ENCODE measurements at regions not wholly inside any gene's neighbourhood (a gene's known extent, or its start where the extent isn't known, plus 50 kb on each side); places are given as distances from the start of the nearest gene placed in this dataset.

- ATAC-seq, result no peak
- POLR2A ChIA-PET, result no interaction called here
Observed at GRCh38 chr9:31639451-31639850, 745.0 kb upstream of the ACO1 start.

More at GRCh38 chr9:31639451-31639850, 745.0 kb upstream of the ACO1 start:
- Histone ChIP-seq H3K9me3 (ENCODE audit: low read length) (no peaks in the 10 kb centered on the region), H3K9ac (ENCODE audit: insufficient read depth, low read depth, low read length) (no peak overlapping the region), H3K27ac (ENCODE audit: extremely low read length, insufficient read depth, low read length) (no peak overlapping the region), H2AFZ (ENCODE audit: low read length) (no peak overlapping the region), H3K4me1 (ENCODE audit: insufficient read depth, low read length) (no peaks in the 10 kb centered on the region), H3K79me2 (ENCODE audit: insufficient read depth, low read length) (no peaks in the 10 kb centered on the region), H3K4me3 (replicated peaks in 1 of 3; ENCODE audit: insufficient read depth in 1 of 3, low read depth in 2 of 3, low read length in 3 of 3) (no peak overlapping the region), H3K27me3 (ENCODE audit: control insufficient read depth in 1 of 2, insufficient read depth in 2 of 2, low read length in 2 of 2) (no peaks in the 10 kb centered on the region), H3K36me3 (replicated peaks in 1 of 2; ENCODE audit: control insufficient read depth in 1 of 2, insufficient read depth in 2 of 2, low read length in 2 of 2) (no peaks in the 10 kb centered on the region), H4K20me1 (ENCODE audit: insufficient read depth, low read length) (no peaks in the 10 kb centered on the region), H3K4me2 (ENCODE audit: low read depth, low read length) (no peak overlapping the region)
- 5% methylated on average over 1 of the region's 1 CpG for WGBS (ENCODE audit: low lambda C conversion rate)
- intact Hi-C loops (cut with micrococcal nuclease; ENCODE audit: unreplicated experiment) (no loop called here), in situ Hi-C loops (cut with HindIII; ENCODE audit: extremely low pct_ligation_motif_present, low pct_unique_long_range_greater_than_20kb) (loop anchor here (10.0 kb wide), 1 partner anchor 45 kb away; no protein-coding TSS in a partner anchor)
- TF ChIP-seq MEIS2 (CRISPR knock-in tag; IDR thresholded peaks at IDR 0.05) (no peak), MYNN (CRISPR knock-in tag; IDR thresholded peaks at IDR 0.05; ENCODE audit: low read depth) (no peak), ZNF556 (CRISPR knock-in tag; IDR thresholded peaks at IDR 0.05; ENCODE audit: borderline replicate concordance) (no peak), NFE2 (CRISPR knock-in tag; IDR thresholded peaks at IDR 0.05) (no peak), ZNF784 (CRISPR knock-in tag; IDR thresholded peaks at IDR 0.05; ENCODE audit: borderline replicate concordance) (no peak), NFYB (CRISPR knock-in tag; IDR thresholded peaks at IDR 0.05) (no peak), ZNF549 (CRISPR knock-in tag; IDR thresholded peaks at IDR 0.05) (no peak), ZNF615 (CRISPR knock-in tag; IDR thresholded peaks at IDR 0.05; ENCODE audit: borderline replicate concordance) (no peak), ZNF367 (CRISPR knock-in tag; IDR thresholded peaks at IDR 0.05; ENCODE audit: borderline replicate concordance) (no peak)
- TF ChIP-seq, protein P1, sequence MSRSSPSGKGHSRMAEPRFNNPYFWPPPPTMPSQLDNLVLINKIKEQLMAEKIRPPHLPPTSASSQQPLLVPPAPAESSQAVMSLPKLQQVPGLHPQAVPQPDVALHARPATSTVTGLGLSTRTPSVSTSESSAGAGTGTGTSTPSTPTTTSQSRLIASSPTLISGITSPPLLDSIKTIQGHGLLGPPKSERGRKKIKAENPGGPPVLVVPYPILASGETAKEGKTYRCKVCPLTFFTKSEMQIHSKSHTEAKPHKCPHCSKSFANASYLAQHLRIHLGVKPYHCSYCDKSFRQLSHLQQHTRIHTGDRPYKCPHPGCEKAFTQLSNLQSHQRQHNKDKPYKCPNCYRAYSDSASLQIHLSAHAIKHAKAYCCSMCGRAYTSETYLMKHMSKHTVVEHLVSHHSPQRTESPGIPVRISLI (CRISPR knock-in tag; IDR thresholded peaks at IDR 0.05; ENCODE audit: borderline replicate concordance), result no peak
- TF ChIP-seq, protein P2, sequence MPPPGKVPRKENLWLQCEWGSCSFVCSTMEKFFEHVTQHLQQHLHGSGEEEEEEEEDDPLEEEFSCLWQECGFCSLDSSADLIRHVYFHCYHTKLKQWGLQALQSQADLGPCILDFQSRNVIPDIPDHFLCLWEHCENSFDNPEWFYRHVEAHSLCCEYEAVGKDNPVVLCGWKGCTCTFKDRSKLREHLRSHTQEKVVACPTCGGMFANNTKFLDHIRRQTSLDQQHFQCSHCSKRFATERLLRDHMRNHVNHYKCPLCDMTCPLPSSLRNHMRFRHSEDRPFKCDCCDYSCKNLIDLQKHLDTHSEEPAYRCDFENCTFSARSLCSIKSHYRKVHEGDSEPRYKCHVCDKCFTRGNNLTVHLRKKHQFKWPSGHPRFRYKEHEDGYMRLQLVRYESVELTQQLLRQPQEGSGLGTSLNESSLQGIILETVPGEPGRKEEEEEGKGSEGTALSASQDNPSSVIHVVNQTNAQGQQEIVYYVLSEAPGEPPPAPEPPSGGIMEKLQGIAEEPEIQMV (CRISPR knock-in tag; IDR thresholded peaks at IDR 0.05; ENCODE audit: low read depth), result no peak
- TF ChIP-seq, protein P3, sequence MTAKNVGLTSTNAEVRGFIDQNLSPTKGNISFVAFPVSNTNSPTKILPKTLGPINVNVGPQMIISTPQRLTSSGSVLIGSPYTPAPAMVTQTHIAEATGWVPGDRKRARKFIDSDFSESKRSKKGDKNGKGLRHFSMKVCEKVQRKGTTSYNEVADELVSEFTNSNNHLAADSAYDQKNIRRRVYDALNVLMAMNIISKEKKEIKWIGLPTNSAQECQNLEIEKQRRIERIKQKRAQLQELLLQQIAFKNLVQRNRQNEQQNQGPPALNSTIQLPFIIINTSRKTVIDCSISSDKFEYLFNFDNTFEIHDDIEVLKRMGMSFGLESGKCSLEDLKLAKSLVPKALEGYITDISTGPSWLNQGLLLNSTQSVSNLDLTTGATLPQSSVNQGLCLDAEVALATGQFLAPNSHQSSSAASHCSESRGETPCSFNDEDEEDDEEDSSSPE (CRISPR knock-in tag; IDR thresholded peaks at IDR 0.05), result no peak
- BruUV-seq (replicated peaks), result no TSS peak
- CTCF ChIA-PET (ENCODE audit: low intra/inter-chr PET ratio, low total read pairs), result no interaction called here
- DNase-seq (ENCODE audit: low spot score), result no peak
- FAIRE-seq, result no peak
